HG03520 (cell line): ENCODE measurements at regions not wholly inside any gene's neighbourhood (a gene's known extent, or its start where the extent isn't known, plus 50 kb on each side); places are given as distances from the start of the nearest gene placed in this dataset.

Experiments
- ATAC-seq: cut with Tn5 transposase; IDR thresholded peaks from one replicate; pipeline ENCODE4 v1.9.1; 2021; ENCODE audit warnings: mild to moderate bottlenecking, moderate library complexity; ENCODE audit not compliant: unreplicated experiment

DNA sequence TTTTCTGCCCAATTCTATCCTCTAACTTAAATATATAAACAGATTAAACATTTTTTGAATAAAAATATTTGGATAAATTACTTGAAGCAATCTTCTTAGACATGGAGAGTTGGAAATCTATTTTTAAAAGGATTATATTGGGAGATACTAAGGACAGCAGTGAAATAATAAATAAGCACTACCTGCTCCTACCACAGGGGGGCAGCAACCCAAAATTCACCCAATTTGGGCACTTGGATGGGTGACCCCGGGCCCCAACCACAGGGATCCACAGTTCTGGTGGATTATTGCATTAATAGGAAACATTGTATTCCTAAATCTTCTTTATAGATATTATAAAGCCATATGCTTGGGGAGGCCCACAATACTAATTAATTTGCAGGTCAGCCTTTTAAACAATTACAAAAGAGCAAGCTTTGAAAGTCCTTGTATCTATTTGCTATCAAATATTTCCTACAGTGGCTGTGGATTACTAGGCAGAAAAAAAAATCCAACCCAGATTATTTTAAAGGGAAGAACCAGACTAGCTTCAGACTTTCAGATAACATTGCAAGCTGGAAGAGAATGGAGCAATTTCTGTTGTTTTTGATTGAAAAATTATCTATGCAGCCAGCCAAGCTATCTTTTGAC lies 66.4 kb upstream of the PDE10A start:
- ATAC-seq: no peak

DNA sequence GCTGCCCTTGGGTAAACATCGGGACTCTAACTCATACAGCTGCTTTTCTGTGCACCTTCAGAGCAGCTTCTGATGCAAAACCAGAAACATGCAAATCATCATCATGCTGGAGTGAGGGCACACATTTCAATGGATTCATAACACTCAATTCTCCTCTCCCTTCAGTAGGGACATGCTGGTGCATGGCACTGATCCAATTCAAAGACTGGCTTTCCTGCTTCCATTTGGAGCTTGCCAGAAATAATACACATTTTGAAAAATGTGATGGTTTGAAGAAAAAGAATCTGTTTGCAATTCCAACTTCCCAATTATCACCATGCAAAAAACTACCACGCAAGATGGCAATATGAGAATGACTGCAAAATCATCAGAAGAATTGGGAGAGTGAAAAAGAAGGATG lies 65.2 kb upstream of the PDE10A start:
- no peak for ATAC-seq

DNA sequence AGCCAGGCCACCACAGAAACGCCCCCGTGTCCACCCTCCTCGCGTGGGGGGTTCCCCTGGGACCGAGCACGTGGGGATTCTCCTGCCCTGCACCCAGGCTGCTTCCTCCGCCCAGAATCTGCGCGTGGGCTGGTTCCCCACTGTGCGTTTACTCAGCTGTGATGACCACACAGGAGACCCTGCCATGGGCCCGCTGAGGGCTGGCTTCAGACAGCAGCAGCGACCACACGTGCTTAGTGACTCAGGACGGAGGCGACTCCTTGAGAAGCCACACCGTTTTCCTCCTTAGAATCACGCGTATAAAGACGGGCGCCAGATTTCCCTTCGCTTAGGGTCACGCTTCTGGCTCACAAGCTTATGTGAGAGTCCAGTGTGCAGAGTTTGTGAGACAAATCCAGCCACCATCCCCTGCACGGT lies 63.9 kb upstream of the PDE10A start:
- ATAC-seq: no peak

DNA sequence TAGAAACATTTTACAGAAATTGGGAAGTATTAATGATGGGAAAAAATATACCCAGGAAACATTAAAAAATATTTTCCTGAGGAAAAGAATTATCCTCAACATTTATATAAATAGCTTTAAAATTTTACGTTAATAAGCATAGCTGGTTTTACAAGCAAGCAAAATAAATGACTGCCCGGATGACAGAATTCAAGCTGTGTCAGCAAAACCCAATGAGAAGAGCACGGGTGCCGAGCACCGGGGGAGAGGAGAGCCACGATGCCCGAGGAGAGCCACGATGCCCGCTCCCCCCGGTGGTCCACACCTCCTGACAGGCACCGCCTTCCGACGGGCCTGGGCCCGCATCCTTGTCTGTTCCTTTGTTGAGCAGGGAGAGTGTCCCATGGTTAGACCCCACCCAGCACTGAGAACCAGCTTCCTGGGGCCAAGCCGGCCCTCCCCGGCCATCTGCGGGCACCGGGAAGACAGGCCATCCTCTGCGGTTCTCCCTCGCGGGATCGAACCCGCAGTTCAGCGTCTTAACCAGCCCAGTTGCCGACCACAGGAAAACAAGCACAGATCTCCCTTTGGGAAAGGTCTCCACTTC lies 63.3 kb upstream of the PDE10A start:
- no peak for ATAC-seq

DNA sequence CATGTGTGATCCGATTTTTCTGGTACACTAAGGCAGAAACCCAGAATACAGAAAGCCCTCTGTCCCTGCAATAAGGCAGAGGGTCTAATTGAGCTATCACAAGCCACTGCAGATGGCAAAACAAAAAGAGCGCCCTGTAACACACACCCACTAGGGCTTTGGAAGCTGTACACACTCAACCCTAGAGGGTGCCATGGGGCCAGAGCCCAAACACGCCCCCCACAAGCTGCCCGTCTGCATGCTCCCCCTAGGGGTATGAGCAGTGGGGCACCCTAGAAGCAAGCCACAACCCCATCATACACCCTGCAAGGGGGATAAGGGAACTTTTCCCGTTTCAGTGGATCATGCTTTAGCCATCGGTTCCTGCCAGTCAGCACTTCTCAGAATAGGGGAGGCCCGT lies 62.2 kb upstream of the PDE10A start:
- ATAC-seq: no peak

DNA sequence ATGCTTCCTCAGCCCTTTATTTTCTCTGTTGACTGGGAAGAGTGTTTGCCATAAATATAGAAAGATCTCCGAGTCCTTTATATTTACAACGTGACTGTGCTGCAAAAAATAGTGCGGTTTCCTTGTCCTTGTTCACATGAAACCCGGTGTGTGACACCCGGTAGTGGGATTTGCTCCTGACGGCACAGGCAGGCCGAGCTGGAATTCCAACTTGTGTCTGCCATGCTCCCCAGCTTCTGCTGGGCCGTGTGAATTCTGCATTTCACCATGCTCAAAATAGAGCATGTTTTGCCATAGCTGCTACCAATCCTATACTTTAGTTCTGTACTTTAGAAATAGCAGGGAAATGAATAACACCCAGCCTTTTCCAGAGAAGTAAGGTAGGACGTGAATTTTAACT lies 60.3 kb upstream of the PDE10A start:
- ATAC-seq: no peak

DNA sequence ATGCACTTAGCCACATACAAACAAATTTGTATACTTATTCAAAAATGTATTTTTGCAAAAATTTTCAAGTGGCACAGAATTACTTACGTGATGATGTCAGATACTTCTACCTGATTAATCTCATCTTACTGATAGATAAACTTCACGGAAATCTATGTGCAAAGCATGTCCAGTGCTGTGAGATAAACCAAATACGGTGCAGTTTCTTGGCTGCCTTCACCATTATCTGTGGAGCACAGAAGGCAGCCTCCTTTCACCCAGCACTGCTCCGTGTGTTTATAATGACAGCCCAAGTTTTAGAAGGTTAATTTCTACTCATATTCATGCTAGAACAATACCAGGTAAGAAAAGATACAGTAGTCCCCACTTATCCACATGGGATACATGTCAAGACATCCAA lies 59.0 kb upstream of the PDE10A start:
- ATAC-seq: no peak

DNA sequence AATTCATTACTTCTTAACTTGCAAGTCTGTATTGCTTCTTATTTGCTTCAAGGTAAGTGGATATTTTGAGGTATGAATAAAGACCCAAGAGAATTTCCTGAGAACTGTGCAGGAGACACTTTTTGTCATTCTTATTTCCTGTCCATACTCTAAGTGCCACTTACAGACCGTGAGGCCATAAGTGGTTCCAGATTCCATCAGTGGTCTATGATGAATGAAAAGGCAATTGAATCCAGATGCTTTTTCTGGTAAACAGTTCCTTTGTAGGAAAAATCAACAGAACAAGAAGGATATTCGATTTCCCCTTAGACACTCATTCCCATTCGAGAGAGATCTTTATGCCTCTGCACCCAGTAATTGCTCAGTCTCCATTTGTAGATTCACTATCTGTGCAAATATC lies 58.3 kb upstream of the PDE10A start:
- ATAC-seq: no peak

DNA sequence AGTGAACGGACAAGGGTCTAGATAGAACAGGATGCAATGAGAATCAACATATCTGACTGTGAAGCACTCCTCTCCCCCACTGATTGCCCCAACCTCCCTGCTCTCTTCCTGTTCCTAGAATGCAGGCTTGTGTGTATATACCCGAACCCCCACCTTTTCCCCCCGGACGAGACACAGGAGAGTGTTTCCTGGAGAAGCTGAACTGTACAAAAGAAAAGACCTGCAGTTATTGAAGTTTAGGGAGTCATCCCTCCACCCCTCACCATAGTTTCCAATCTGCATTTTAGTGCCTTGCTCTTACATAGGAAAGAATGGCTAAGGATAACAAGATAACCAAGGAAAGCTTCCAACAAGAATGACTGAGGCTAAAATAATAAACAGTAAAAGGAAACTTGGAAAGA lies 55.5 kb upstream of the PDE10A start:
- no peak for ATAC-seq

DNA sequence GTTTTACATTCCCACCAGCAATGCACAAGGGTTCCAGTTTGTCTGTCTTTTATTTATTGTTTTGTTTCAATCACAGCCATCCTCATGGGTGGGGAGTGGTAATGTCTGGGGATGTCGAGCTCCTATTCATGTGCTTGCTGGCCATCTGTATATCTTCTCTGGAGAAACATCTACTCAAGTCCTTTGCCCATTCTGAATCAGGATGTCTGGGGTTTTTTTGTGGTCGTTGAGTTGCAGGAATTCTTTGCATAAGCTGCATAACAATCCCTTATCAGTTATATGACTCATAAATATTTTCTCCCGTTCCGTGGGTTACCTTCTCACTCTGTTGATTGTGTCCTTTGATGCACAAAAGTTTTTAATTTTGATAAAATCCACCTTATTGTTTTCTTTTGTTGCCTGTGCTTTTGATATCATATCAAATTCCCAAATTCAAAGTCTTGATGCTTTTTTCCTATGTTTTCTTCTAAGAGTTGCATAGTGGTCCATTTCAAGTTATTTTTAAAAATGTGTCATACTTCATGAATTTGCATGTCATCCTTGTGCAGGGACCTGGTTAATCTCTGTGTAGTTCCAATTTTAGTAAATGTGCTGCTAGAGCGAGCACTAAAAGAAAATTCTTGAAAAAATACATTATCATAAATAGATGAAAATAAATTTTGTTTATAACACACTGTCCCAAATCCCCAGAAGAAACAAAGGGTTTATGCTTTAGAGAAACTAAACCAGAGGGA lies 54.9 kb upstream of the PDE10A start:
- no peak for ATAC-seq

DNA sequence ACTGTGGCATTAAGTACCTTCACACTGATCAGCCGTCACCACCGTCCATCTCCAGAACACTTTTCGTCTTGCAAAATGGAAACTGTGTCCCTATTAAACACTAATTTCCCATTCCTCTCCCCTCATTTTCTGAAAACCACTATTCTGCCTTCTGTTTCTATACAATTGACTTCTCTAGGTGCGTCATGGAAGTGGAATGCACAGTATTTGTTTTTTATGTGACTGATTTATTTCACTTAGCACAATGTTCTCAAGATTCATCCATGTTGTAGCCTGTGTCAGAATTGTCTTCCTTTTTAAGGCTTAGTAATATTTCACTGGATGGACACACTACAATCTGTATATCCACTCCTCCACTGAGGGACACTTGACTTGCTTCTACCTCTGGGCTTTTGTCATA lies 53.8 kb upstream of the PDE10A start:
- no peak for ATAC-seq

DNA sequence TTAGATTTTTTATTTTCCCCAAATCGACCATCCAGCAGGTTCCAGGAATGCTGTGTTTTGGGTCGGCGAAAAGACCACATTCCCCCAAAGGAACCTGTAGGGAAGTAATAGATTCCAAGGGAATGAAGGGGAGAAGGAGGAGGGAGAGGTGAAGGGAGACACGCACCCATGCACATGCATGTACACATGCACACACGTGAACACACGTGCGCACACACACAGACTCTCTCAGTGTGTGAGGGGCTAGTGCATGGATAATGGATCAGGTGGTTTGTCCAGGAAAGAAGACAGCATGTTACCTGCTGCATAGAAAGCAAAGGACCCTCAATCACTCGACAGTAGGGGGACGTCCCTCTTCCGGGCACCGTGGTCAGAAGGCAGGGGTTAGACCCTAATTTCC lies 52.4 kb upstream of the PDE10A start:
- no peak for ATAC-seq

DNA sequence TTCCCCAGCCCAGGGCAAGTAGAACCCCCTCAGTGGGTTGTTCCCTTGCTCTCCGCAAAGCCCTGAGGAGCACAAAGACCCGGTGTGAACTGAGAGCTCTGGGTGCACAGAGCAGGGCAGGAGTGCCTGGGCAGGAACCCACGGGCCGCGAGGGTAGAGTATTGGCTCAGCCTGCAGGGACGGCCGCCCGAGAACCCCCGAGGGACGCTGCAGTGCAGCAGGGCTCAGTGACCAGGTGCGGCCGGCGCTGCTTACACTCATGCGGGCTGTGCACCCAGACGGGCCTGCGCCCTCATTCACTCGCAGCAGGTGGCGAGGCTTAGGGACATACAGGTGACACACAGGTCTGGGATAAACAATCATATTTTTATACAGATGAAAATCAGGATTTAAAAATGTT lies 51.9 kb upstream of the PDE10A start:
- no peak for ATAC-seq

DNA sequence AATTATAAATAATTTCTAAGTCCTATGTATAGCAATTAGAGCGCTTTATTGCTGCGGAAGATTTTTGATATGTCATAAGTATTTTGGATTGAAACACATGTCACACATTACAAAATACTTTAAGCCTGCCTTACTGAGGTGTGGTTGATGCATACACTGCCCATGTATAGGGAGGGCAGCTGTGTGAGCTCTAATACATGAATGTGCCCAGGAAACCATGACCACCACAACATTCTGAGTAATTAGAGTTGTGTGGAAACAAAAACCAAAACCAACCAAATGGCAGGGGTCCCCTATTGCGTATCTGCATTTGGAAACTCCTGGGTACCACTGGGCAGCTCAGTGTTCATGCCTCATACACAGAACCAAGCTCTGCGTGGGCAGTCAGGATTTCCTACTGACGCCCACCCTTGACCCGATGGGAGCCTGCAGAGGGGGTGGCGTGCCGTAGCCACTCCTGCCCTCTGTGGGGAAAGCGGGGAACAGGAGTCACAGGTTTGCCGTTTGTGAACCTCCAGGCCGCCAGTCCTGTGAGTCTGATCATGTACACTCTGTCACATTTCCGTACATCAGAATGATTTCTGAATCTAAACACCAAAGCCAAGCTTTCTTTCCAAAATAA lies 50.9 kb upstream of the PDE10A start:
- no peak for ATAC-seq
